Gastrocnemius medialis (tissue), 4 donors: ENCODE measurements at regions not wholly inside any gene's neighbourhood (a gene's known extent, or its start where the extent isn't known, plus 50 kb on each side); places are given as distances from the start of the nearest gene placed in this dataset.

Source experiments
- CTCF ChIP-seq, 5 experiments: fragments of 450-650 bp in 3 of 5; fragments of 200-600 bp in 2 of 5; sonication (generic) in 2 of 5; IDR thresholded peaks in 4 of 5; conservative IDR thresholded peaks in 1 of 5; 1 replicate in 4 of 5; 2 replicates in 1 of 5; pipeline ENCODE4 v1.5.1; 2016 to 2019; ENCODE audit warnings: antibody characterized with exemption in 5 of 5, mild to moderate bottlenecking in 3 of 5, moderate library complexity in 3 of 5
- POLR2A ChIP-seq, 2 donors: fragments of 450-650 bp; IDR thresholded peaks; one replicate each; pipeline ENCODE4 v1.6.1; 2017; ENCODE audit warnings: antibody characterized with exemption in 2 of 2, mild to moderate bottlenecking in 2 of 2, moderate library complexity in 2 of 2

- TF ChIP-seq CTCF (IDR thresholded peaks at IDR 0.05 in 4 of 5, conservative IDR thresholded peaks at IDR 0.05 in 1 of 5) (no peak), POLR2A (IDR thresholded peaks at IDR 0.05) (no peak)
Observed at GRCh38 chr2:122808286-122808969, 1053.0 kb downstream of the TSN start.
